MM.1S (cell line): ENCODE measurements at regions not wholly inside any gene's neighbourhood (a gene's known extent, or its start where the extent isn't known, plus 50 kb on each side); places are given as distances from the start of the nearest gene placed in this dataset.
"Not testable (repeated sequence)": the region's sequence is repeated elsewhere in the genome, so short reads cannot be mapped to it uniquely, and the experiment has no call there.

ENCODE experiments used
- DNase-seq: peaks from one replicate; pipeline ENCODE4 v3.0.0-alpha.2; 2015
- H2AFZ ChIP-seq: fragments of 300-600 bp; sonication (generic); 2 replicates; pipeline ENCODE4 v1.6.0; 2016; ENCODE audit warnings: antibody characterized with exemption, low read length
- H3F3A ChIP-seq: fragments of 300-600 bp; sonication (generic); 2 replicates; pipeline ENCODE4 v1.6.1; 2016; ENCODE audit warnings: mild to moderate bottlenecking, antibody characterized with exemption, low read length, moderate library complexity, mixed read lengths; ENCODE audit not compliant: insufficient read depth
- H3K27ac ChIP-seq: fragments of 300-600 bp; sonication (generic); 2 replicates; pipeline ENCODE4 v1.5.1; 2016; ENCODE audit warnings: mild to moderate bottlenecking, low read length
- H3K27me3 ChIP-seq: fragments of 300-600 bp; sonication (generic); replicated peaks from 2 replicates; pipeline ENCODE4 v1.6.0; 2016; ENCODE audit warnings: low read length; ENCODE audit not compliant: insufficient read depth
- H3K36me3 ChIP-seq: fragments of 300-600 bp; sonication (generic); replicated peaks from 2 replicates; pipeline ENCODE4 v1.6.1; 2016; ENCODE audit warnings: mild to moderate bottlenecking, low read length, mixed read lengths; ENCODE audit not compliant: insufficient read depth
- H3K4me1 ChIP-seq: fragments of 300-600 bp; sonication (generic); 2 replicates; pipeline ENCODE4 v1.6.1; 2016; ENCODE audit warnings: low read length, mixed read lengths
- H3K4me2 ChIP-seq: fragments of 300-600 bp; sonication (generic); 2 replicates; pipeline ENCODE4 v1.6.0; 2016; ENCODE audit warnings: low read depth, low read length
- H3K4me3 ChIP-seq: fragments of 300-600 bp; sonication (generic); 2 replicates; pipeline ENCODE4 v1.5.1; 2016; ENCODE audit warnings: low read length, mixed read lengths
- H3K79me2 ChIP-seq: fragments of 300-600 bp; sonication (generic); 2 replicates; pipeline ENCODE4 v1.6.1; 2016; ENCODE audit warnings: mixed run types, low read length, mixed read lengths
- H3K9ac ChIP-seq: fragments of 300-600 bp; sonication (generic); 2 replicates; pipeline ENCODE4 v1.6.1; 2016; ENCODE audit warnings: low read length, mixed read lengths
- H3K9me2 ChIP-seq: fragments of 300-600 bp; sonication (generic); replicated peaks from 2 replicates; pipeline ENCODE4 v1.6.1; 2016; ENCODE audit warnings: mild to moderate bottlenecking, low read length, mixed read lengths; ENCODE audit not compliant: insufficient read depth
- H3K9me3 ChIP-seq: fragments of 300-600 bp; sonication (generic); replicated peaks from 2 replicates; pipeline ENCODE4 v1.6.1; 2016; ENCODE audit warnings: mild to moderate bottlenecking, low read length, mixed read lengths; ENCODE audit not compliant: insufficient read depth
- H4K20me1 ChIP-seq: fragments of 300-600 bp; sonication (generic); 2 replicates; pipeline ENCODE4 v1.6.1; 2016; ENCODE audit warnings: mild to moderate bottlenecking, low read length, moderate library complexity, mixed read lengths; ENCODE audit not compliant: insufficient read depth
- CTCF ChIP-seq: fragments of 300-600 bp; sonication (generic); IDR thresholded peaks from 2 replicates; pipeline ENCODE4 v1.5.1; 2016; ENCODE audit warnings: antibody characterized with exemption, low read length, mixed read lengths
- EZH2 ChIP-seq: fragments of 300-600 bp; sonication (generic); optimal IDR thresholded peaks from 2 replicates; pipeline ENCODE3; 2017; ENCODE audit warnings: low read depth, mild to moderate bottlenecking, antibody characterized with exemption, low read length, mixed read lengths
- EZH2phosphoT487 ChIP-seq: fragments of 300-600 bp; sonication (generic); IDR thresholded peaks from 2 replicates; pipeline ENCODE4 v1.6.1; 2018; ENCODE audit warnings: antibody characterized with exemption, low read length

GRCh38 chr22:16090991-16091390, 401.2 kb downstream of the POTEH start:
- not testable (repeated sequence) for H3K9ac ChIP-seq

GRCh38 chr22:16105121-16105520, 415.3 kb downstream of the POTEH start:
- not testable (repeated sequence) for H3K9me3 ChIP-seq, H3K9me2 ChIP-seq, H3K27me3 ChIP-seq, H2AFZ ChIP-seq, H3K9ac ChIP-seq, H3F3A ChIP-seq, H3K79me2 ChIP-seq, H3K36me3 ChIP-seq, H3K27ac ChIP-seq, H4K20me1 ChIP-seq, H3K4me2 ChIP-seq, H3K4me1 ChIP-seq, DNase-seq, H3K4me3 ChIP-seq

More at GRCh38 chr22:16090991-16091390, 401.2 kb downstream of the POTEH start:
- not testable (repeated sequence) for H3K9me2 ChIP-seq, H3K36me3 ChIP-seq, H4K20me1 ChIP-seq, H2AFZ ChIP-seq, H3F3A ChIP-seq, H3K9me3 ChIP-seq, H3K4me3 ChIP-seq, H3K4me1 ChIP-seq, H3K27me3 ChIP-seq, H3K79me2 ChIP-seq
- Histone ChIP-seq H3K4me2 (peak overlapping the region; percentile 35; the same call in 1 of the 2 replicates), H3K27ac (peak overlapping the region; percentile 25; the same call in 1 of the 2 replicates)
- peak; percentile 79 for DNase-seq

- not testable (repeated sequence) for H4K20me1 ChIP-seq, H3K9me2 ChIP-seq
Observed at GRCh38 chr22:16131456-16131855, 441.6 kb downstream of the POTEH start.

GRCh38 chr22:16131918-16132317, 442.1 kb downstream of the POTEH start:
- H3K4me2 ChIP-seq: no peak overlapping the region
- H3K79me2 ChIP-seq: no peaks in the 10 kb centered on the region
- H2AFZ ChIP-seq: no peak overlapping the region
- H3K4me3 ChIP-seq: no peak overlapping the region
- H3K27ac ChIP-seq: no peak overlapping the region
- no peaks in the 10 kb centered on the region for H3K27me3 ChIP-seq
- no peaks in the 10 kb centered on the region for H4K20me1 ChIP-seq
- no peaks in the 10 kb centered on the region for H3K9me2 ChIP-seq
- no peak for TF ChIP-seq CTCF
- TF ChIP-seq EZH2: no peak
- no peak for TF ChIP-seq EZH2phosphoT487
- no peaks in the 10 kb centered on the region for H3F3A ChIP-seq
- no peak for DNase-seq
- no peaks in the 10 kb centered on the region for H3K9me3 ChIP-seq
- H3K36me3 ChIP-seq: no peaks in the 10 kb centered on the region
- no peak overlapping the region for H3K9ac ChIP-seq
- H3K4me1 ChIP-seq: no peaks in the 10 kb centered on the region

More at GRCh38 chr22:16131456-16131855, 441.6 kb downstream of the POTEH start:
- not testable (repeated sequence) for H3K27me3 ChIP-seq, H3K4me1 ChIP-seq, H3K9ac ChIP-seq, H3K27ac ChIP-seq, H3K4me2 ChIP-seq, DNase-seq, H3K4me3 ChIP-seq, H3K9me3 ChIP-seq, H3K79me2 ChIP-seq, H3K36me3 ChIP-seq, H3F3A ChIP-seq, H2AFZ ChIP-seq

- not testable (repeated sequence) for H3F3A ChIP-seq, H3K27me3 ChIP-seq, H3K36me3 ChIP-seq, H3K4me1 ChIP-seq, H3K4me2 ChIP-seq, H3K9me2 ChIP-seq, H4K20me1 ChIP-seq, H3K9ac ChIP-seq, H3K27ac ChIP-seq, H2AFZ ChIP-seq, H3K79me2 ChIP-seq, H3K4me3 ChIP-seq, DNase-seq, H3K9me3 ChIP-seq
Observed at GRCh38 chr22:16132598-16132997, 442.8 kb downstream of the POTEH start.

GRCh38 chr22:16146101-16146500, 446.5 kb downstream of the CCT8L2 start:
- DNase-seq, H3K4me1 ChIP-seq: not testable (repeated sequence)

More at GRCh38 chr22:16146101-16146500, 446.5 kb downstream of the CCT8L2 start:
- H3K9ac ChIP-seq, H3K79me2 ChIP-seq, H3K36me3 ChIP-seq, H3K9me2 ChIP-seq, H2AFZ ChIP-seq, H4K20me1 ChIP-seq, H3K27me3 ChIP-seq, H3K4me3 ChIP-seq, H3F3A ChIP-seq, H3K9me3 ChIP-seq, H3K4me2 ChIP-seq: not testable (repeated sequence)
- peak overlapping the region; percentile 73; the same call in 1 of the 2 replicates for H3K27ac ChIP-seq
